HT-29 (cell line): ENCODE measurements at regions not wholly inside any gene's neighbourhood (a gene's known extent, or its start where the extent isn't known, plus 50 kb on each side); places are given as distances from the start of the nearest gene placed in this dataset.
"Not testable (repeated sequence)": the region's sequence is repeated elsewhere in the genome, so short reads cannot be mapped to it uniquely, and the experiment has no call there.

Experiments used
- DNase-seq: peaks from one replicate; pipeline ENCODE4 v3.0.0-alpha.2; 2015; ENCODE audit warnings: low spot score

- DNase-seq = no peak
Observed at GRCh38 chr17:52420555-52421078, 262.1 kb upstream of the CA10 start.

GRCh38 chr17:52419229-52419641 is 260.7 kb upstream of the CA10 start:
- no peak for DNase-seq

- peak; percentile 2 for DNase-seq
Observed at GRCh38 chr17:52410781-52411180, 252.3 kb upstream of the CA10 start.

- not testable (repeated sequence) for DNase-seq
Observed at GRCh38 chr17:52409222-52409621, 250.7 kb upstream of the CA10 start.

GRCh38 chr17:52395308-52395707 is 236.8 kb upstream of the CA10 start:
- DNase-seq = no peak

- no peak for DNase-seq
Observed at GRCh38 chr17:52390422-52390821, 231.9 kb upstream of the CA10 start.

GRCh38 chr17:52389632-52390031 is 231.1 kb upstream of the CA10 start:
- no peak for DNase-seq

GRCh38 chr17:52388941-52389340 is 230.4 kb upstream of the CA10 start:
- DNase-seq = no peak

- DNase-seq = no peak
Observed at GRCh38 chr17:52384695-52385094, 226.2 kb upstream of the CA10 start.

GRCh38 chr17:52383493-52384100 is 225.1 kb upstream of the CA10 start:
- DNase-seq = peak; percentile 85

GRCh38 chr17:52378860-52379259 is 220.3 kb upstream of the CA10 start:
- no peak for DNase-seq

GRCh38 chr17:52376137-52376536 is 217.6 kb upstream of the CA10 start:
- no peak for DNase-seq

- no peak for DNase-seq
Observed at GRCh38 chr17:52368886-52369285, 210.4 kb upstream of the CA10 start.

GRCh38 chr17:52357854-52358253 is 199.3 kb upstream of the CA10 start:
- DNase-seq = no peak

GRCh38 chr17:52336796-52337195 is 178.3 kb upstream of the CA10 start:
- DNase-seq = no peak

- DNase-seq = no peak
Observed at GRCh38 chr17:52306314-52306713, 147.8 kb upstream of the CA10 start.

- DNase-seq = no peak
Observed at GRCh38 chr17:52298881-52299280, 140.4 kb upstream of the CA10 start.

- DNase-seq = peak; percentile 36
Observed at GRCh38 chr17:52297230-52298010, 138.9 kb upstream of the CA10 start.

- DNase-seq = no peak
Observed at GRCh38 chr17:52294301-52294700, 135.8 kb upstream of the CA10 start.

GRCh38 chr17:52287611-52288010 is 129.1 kb upstream of the CA10 start:
- DNase-seq = no peak

GRCh38 chr17:52283872-52284271 is 125.4 kb upstream of the CA10 start:
- DNase-seq = no peak

GRCh38 chr17:52276381-52277008 is 118.0 kb upstream of the CA10 start:
- no peak for DNase-seq

- no peak for DNase-seq
Observed at GRCh38 chr17:52271781-52272180, 113.3 kb upstream of the CA10 start.
